SK-N-SH (cell line): ENCODE measurements at regions not wholly inside any gene's neighbourhood (a gene's known extent, or its start where the extent isn't known, plus 50 kb on each side); places are given as distances from the start of the nearest gene placed in this dataset.

Experiments
- CTCF ChIA-PET: fragments of 300-600, 350-600 bp; formaldehyde crosslinking; extraction: SDS; loops from one replicate; lab custom pipeline; 2021; lab: Yijun Ruan, JAX
- POLR2A ChIA-PET: fragments of 350-600 bp; sonication (Branson Sonifier 250); formaldehyde crosslinking; extraction: SDS; loops from one replicate; lab custom pipeline; 2020; ENCODE audit warnings: antibody characterized with exemption, inconsistent platforms; lab: Yijun Ruan, JAX
- DNase-seq: peaks from one replicate; pipeline ENCODE4 v3.0.0; 2012
- H2AFZ ChIP-seq: fragments of 200-600 bp; sonication (generic); 2 replicates; pipeline ENCODE4 v1.8.1; 2016; ENCODE audit warnings: antibody characterized with exemption, mild to moderate bottlenecking, low read depth
- H3F3A ChIP-seq: fragments of 200-600 bp; sonication (generic); replicated peaks from 2 replicates; pipeline ENCODE3; 2016; ENCODE audit warnings: antibody characterized with exemption, mild to moderate bottlenecking; ENCODE audit not compliant: insufficient read depth
- H3K27ac ChIP-seq, 2 experiments: fragments of 200-500 bp in 1 of 2; fragments of 200-600 bp in 1 of 2; sonication (Bioruptor generic) in 1 of 2; sonication (generic), shearing (Covaris generic) in 1 of 2; 2 replicates each; pipeline versions ENCODE4 v1.5.1 to v1.6.1; 2014 to 2016; ENCODE audit warnings: low read depth in 2 of 2, inconsistent platforms in 1 of 2, low read length in 1 of 2, mild to moderate bottlenecking in 1 of 2, mixed read lengths in 1 of 2
- H3K27me3 ChIP-seq: fragments of 200-600 bp; sonication (generic), shearing (Covaris generic); 2 replicates; pipeline ENCODE4 v1.6.1; 2016; ENCODE audit warnings: mixed run types; ENCODE audit not compliant: insufficient read depth
- H3K36me3 ChIP-seq, 2 experiments: fragments of 200-500 bp in 1 of 2; fragments of 200-600 bp in 1 of 2; sonication (Bioruptor generic) in 1 of 2; sonication (generic) in 1 of 2; replicated peaks in 1 of 2; 2 replicates each; pipeline versions ENCODE3 to v1.5.1; 2014 to 2016; ENCODE audit warnings: low read length in 1 of 2, mild to moderate bottlenecking in 1 of 2; ENCODE audit not compliant: insufficient read depth in 2 of 2, control insufficient read depth in 1 of 2
- H3K4me1 ChIP-seq, 2 experiments: fragments of 200-500 bp in 1 of 2; fragments of 200-600 bp in 1 of 2; sonication (Bioruptor generic) in 1 of 2; sonication (generic), shearing (Covaris generic) in 1 of 2; 2 replicates each; pipeline versions ENCODE4 v1.5.1 to v1.6.1; 2014 to 2016; ENCODE audit warnings: low read depth in 1 of 2, low read length in 1 of 2, mixed run types in 1 of 2; ENCODE audit not compliant: insufficient read depth in 2 of 2, control insufficient read depth in 1 of 2
- H3K4me2 ChIP-seq: fragments of 200-600 bp; sonication (generic), shearing (Covaris generic); 2 replicates; pipeline ENCODE4 v1.6.1; 2017; ENCODE audit warnings: mixed run types
- H3K4me3 ChIP-seq, 2 experiments: fragments of 200-500 bp in 1 of 2; fragments of 200-600 bp in 1 of 2; sonication (Bioruptor generic) in 1 of 2; sonication (generic), shearing (Covaris generic) in 1 of 2; 2 replicates each; pipeline versions ENCODE4 v1.5.1 to v1.8.1; 2014 to 2016; ENCODE audit warnings: low read depth in 2 of 2, inconsistent platforms in 1 of 2, low read length in 1 of 2, mild to moderate bottlenecking in 1 of 2, mixed read lengths in 1 of 2, moderate library complexity in 1 of 2
- H3K79me2 ChIP-seq: fragments of 200-600 bp; sonication (generic); 2 replicates; pipeline ENCODE4 v1.8.1; 2017; ENCODE audit warnings: mild to moderate bottlenecking; ENCODE audit not compliant: insufficient read depth
- H3K9ac ChIP-seq: fragments of 200-600 bp; sonication (generic); 2 replicates; pipeline ENCODE4 v1.6.1; 2017; ENCODE audit warnings: mixed run types
- H3K9me2 ChIP-seq: fragments of 200-600 bp; sonication (generic); 2 replicates; pipeline ENCODE4 v1.6.1; 2017; ENCODE audit warnings: mixed run types
- H3K9me3 ChIP-seq: fragments of 200-600 bp; sonication (generic); 2 replicates; pipeline ENCODE4 v1.6.1; 2017; ENCODE audit warnings: mixed run types, mild to moderate bottlenecking, moderate library complexity
- H4K20me1 ChIP-seq: fragments of 200-600 bp; sonication (generic); 2 replicates; pipeline ENCODE4 v1.6.1; 2017; ENCODE audit warnings: mild to moderate bottlenecking, mixed run types; ENCODE audit not compliant: insufficient read depth
- CHD2 ChIP-seq: fragments of 150-350 bp; IDR thresholded peaks from 2 replicates; pipeline ENCODE4 v1.6.1; 2018; ENCODE audit warnings: low read length; ENCODE audit not compliant: partially characterized antibody
- CTCF ChIP-seq: fragments of 200-600 bp; sonication (generic); IDR thresholded peaks from 2 replicates; pipeline ENCODE4 v1.6.1; 2017; ENCODE audit warnings: antibody characterized with exemption, mild to moderate bottlenecking, moderate library complexity
- EP300 ChIP-seq, 2 experiments: IDR thresholded peaks; 2 replicates each; pipeline versions ENCODE4 v1.4.0 to v1.6.1; 2012; ENCODE audit warnings: borderline replicate concordance in 1 of 2, low read depth in 1 of 2, low read length in 1 of 2
- FOSL2 ChIP-seq: IDR thresholded peaks from 2 replicates; pipeline ENCODE4 v1.4.0; 2012; ENCODE audit warnings: low read depth, mild to moderate bottlenecking, moderate library complexity, borderline replicate concordance
- FOXJ3 ChIP-seq: sonication (generic); formaldehyde crosslinking; IDR thresholded peaks from 2 replicates; pipeline ENCODE4 v1.5.1; 2020; ENCODE audit warnings: mild to moderate bottlenecking, missing genetic modification reagents
- IRF3 ChIP-seq: fragments of 150-350 bp; IDR thresholded peaks from 2 replicates; pipeline ENCODE4 v1.6.1; 2016; ENCODE audit warnings: mild to moderate bottlenecking, low read depth, low read length
- MAX ChIP-seq: IDR thresholded peaks from 2 replicates; pipeline ENCODE4 v1.4.0; 2012; ENCODE audit warnings: low read depth
- MXI1 ChIP-seq: IDR thresholded peaks from 2 replicates; pipeline ENCODE4 v1.6.1; 2012; ENCODE audit warnings: mild to moderate bottlenecking, low read depth, low read length, improper control_type of control experiment
- PBX3 ChIP-seq: IDR thresholded peaks from 2 replicates; pipeline ENCODE4; 2012
- RAD21 ChIP-seq: IDR thresholded peaks from 2 replicates; pipeline ENCODE4 v1.6.1; 2012; ENCODE audit warnings: mild to moderate bottlenecking, low read length
- REST ChIP-seq: IDR thresholded peaks from 2 replicates; pipeline ENCODE4 v1.6.1; 2012; ENCODE audit warnings: mild to moderate bottlenecking, low read depth, low read length, moderate library complexity
- RFX5 ChIP-seq: IDR thresholded peaks from 2 replicates; pipeline ENCODE4 v1.6.1; 2012; ENCODE audit warnings: mild to moderate bottlenecking, improper control_type of control experiment, low read length
- RXRA ChIP-seq: IDR thresholded peaks from 2 replicates; pipeline ENCODE4 v1.4.0; 2012; ENCODE audit warnings: low read depth, mild to moderate bottlenecking, borderline replicate concordance
- SMC3 ChIP-seq: IDR thresholded peaks from 2 replicates; pipeline ENCODE4 v1.6.1; 2012; ENCODE audit warnings: low read depth, low read length, improper control_type of control experiment
- YY1 ChIP-seq: IDR thresholded peaks from 2 replicates; pipeline ENCODE4 v1.4.0; 2012; ENCODE audit warnings: low read depth, mild to moderate bottlenecking
- WGBS: methylation state at CpG from one replicate; pipeline ENCODE4 v1.1.6; 2017; ENCODE audit warnings: low lambda C conversion rate; 5-methylcytosine and 5-hydroxymethylcytosine counted together

- Histone ChIP-seq H3K27me3 (no peaks in the 10 kb centered on the region), H3K27ac (no peak overlapping the region), H3F3A (no peaks in the 10 kb centered on the region), H3K4me3 (no peak overlapping the region), H3K4me1 (peaks cover 0 to 27% of the 10 kb centered on the region in 2 experiments; a peak in 1 of 4 replicates), H2AFZ (no peak overlapping the region), H3K36me3 (no peaks in the 10 kb centered on the region), H4K20me1 (no peaks in the 10 kb centered on the region), H3K9me2 (no peaks in the 10 kb centered on the region), H3K79me2 (no peaks in the 10 kb centered on the region), H3K4me2 (no peak overlapping the region), H3K9me3 (no peaks in the 10 kb centered on the region), H3K9ac (no peak overlapping the region)
- no peak for TF ChIP-seq RXRA
- TF ChIP-seq IRF3: no peak
- no peak for TF ChIP-seq EP300 (IDR thresholded peaks at IDR 0.05; ENCODE audit: borderline replicate concordance in 1 of 2, low read depth in 1 of 2, low read length in 1 of 2)
- TF ChIP-seq CHD2: no peak
- no peak for TF ChIP-seq CTCF
- no peak for TF ChIP-seq PBX3
- TF ChIP-seq SMC3: no peak
- no peak for TF ChIP-seq MXI1
- TF ChIP-seq RAD21: no peak
- no peak for TF ChIP-seq YY1
- no peak for TF ChIP-seq FOSL2
- TF ChIP-seq RFX5: no peak
- TF ChIP-seq REST: no peak
- no peak for TF ChIP-seq MAX
- no peak for TF ChIP-seq FOXJ3 (CRISPR knock-in tag)
- no peak for DNase-seq
- WGBS: 63% methylated on average over 3 of the region's 4 CpGs
- POLR2A ChIA-PET: no interaction called here
- CTCF ChIA-PET: interaction anchor here (1.5 to 4.7 kb wide), 2 partner anchors 24 to 61 kb away, joined by 5 to 16 read pairs; no protein-coding TSS in a partner anchor
These were observed 49.9 kb downstream of the SYNE3 start for GRCh38 chr14:95466506-95466905.
